Rectal smooth muscle tissue (tissue), 1 donor: ENCODE measurements at regions not wholly inside any gene's neighbourhood (a gene's known extent, or its start where the extent isn't known, plus 50 kb on each side); places are given as distances from the start of the nearest gene placed in this dataset.

Experiments used
- H3K27ac ChIP-seq: one replicate; pipeline ENCODE4 v1.7.0; 2013; ENCODE audit warnings: low read depth, low read length, inconsistent platforms
- H3K27me3 ChIP-seq: one replicate; pipeline ENCODE4 v1.7.0; 2013; ENCODE audit warnings: low read length; ENCODE audit not compliant: control insufficient read depth, insufficient read depth
- H3K36me3 ChIP-seq: one replicate; pipeline ENCODE4 v1.7.0; 2013; ENCODE audit warnings: low read length; ENCODE audit not compliant: control insufficient read depth, insufficient read depth
- H3K4me1 ChIP-seq: one replicate; pipeline ENCODE4 v1.7.0; 2013; ENCODE audit warnings: low read length; ENCODE audit not compliant: control insufficient read depth, insufficient read depth
- H3K4me3 ChIP-seq: one replicate; pipeline ENCODE4 v1.7.0; 2013; ENCODE audit warnings: low read length
- H3K9ac ChIP-seq: one replicate; pipeline ENCODE4 v1.7.0; 2013; ENCODE audit warnings: low read length

- Histone ChIP-seq H3K27ac (no peak overlapping the region), H3K36me3 (no peaks in the 10 kb centered on the region), H3K4me3 (no peak overlapping the region), H3K4me1 (no peaks in the 10 kb centered on the region), H3K27me3 (no peaks in the 10 kb centered on the region), H3K9ac (no peak overlapping the region)
Measured at GRCh38 chr2:173793709-173794565, 171.2 kb downstream of the SP3 start.

GRCh38 chr2:173797586-173798263 is 167.4 kb downstream of the SP3 start:
- no peak overlapping the region for H3K9ac ChIP-seq

DNA sequence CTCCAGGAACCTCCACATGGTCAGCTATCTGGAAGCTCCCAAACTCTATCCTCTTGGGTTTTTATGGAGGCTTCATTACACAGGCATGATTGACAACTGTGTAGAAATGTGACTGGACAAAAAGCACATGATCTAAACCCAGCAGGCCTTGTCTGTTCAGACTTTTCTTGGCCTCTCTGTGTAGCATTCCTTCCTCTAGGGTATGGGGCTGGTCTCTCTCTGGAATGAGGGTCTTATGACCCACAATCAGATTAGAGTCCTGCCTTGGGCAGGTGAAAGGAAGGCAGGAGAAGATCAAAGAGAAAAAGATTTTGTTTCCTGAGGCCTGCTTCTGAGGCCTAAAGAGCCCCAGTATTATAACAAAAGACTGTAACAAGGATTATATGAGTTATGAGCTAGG is 162.7 kb downstream of the SP3 start:
- no peaks in the 10 kb centered on the region for H3K4me1 ChIP-seq
- H3K4me3 ChIP-seq, result no peak overlapping the region
- no peaks in the 10 kb centered on the region for H3K36me3 ChIP-seq
- no peak overlapping the region for H3K27ac ChIP-seq
- no peaks in the 10 kb centered on the region for H3K27me3 ChIP-seq
- H3K9ac ChIP-seq, result no peak overlapping the region

More at GRCh38 chr2:173797586-173798263, 167.4 kb downstream of the SP3 start:
- Histone ChIP-seq H3K36me3 (no peaks in the 10 kb centered on the region), H3K4me3 (no peak overlapping the region), H3K4me1 (no peaks in the 10 kb centered on the region), H3K27ac (no peak overlapping the region), H3K27me3 (no peaks in the 10 kb centered on the region)

DNA sequence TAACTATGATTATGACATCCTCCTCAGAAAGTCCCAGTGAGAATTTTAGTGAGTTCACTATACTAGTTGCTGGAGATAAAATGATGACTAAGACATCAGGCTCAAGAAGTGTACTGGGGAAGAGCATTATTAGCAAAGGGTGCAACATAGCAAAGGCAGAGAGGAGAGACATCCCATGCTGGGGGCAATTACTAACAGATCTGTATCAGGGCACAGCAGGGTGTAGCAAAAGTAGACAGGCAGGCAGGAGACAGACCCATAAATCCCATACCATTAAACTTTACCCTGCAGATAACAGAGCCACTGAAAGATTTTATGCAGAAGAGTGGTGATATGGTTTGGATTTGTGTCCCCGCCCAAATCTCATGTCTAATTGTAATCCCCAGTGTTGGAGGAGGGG is 161.7 kb downstream of the SP3 start:
- no peaks in the 10 kb centered on the region for H3K27me3 ChIP-seq

GRCh38 chr2:173806761-173807160 is 158.4 kb downstream of the SP3 start:
- H3K9ac ChIP-seq, result no peak overlapping the region
- no peak overlapping the region for H3K27ac ChIP-seq
- H3K4me1 ChIP-seq, result no peaks in the 10 kb centered on the region
- no peak overlapping the region for H3K4me3 ChIP-seq
- no peaks in the 10 kb centered on the region for H3K36me3 ChIP-seq
- H3K27me3 ChIP-seq, result no peaks in the 10 kb centered on the region

More for the DNA sequence above, 161.7 kb downstream of the SP3 start:
- Histone ChIP-seq H3K27ac (no peak overlapping the region), H3K4me1 (no peaks in the 10 kb centered on the region), H3K36me3 (no peaks in the 10 kb centered on the region), H3K9ac (no peak overlapping the region), H3K4me3 (no peak overlapping the region)

DNA sequence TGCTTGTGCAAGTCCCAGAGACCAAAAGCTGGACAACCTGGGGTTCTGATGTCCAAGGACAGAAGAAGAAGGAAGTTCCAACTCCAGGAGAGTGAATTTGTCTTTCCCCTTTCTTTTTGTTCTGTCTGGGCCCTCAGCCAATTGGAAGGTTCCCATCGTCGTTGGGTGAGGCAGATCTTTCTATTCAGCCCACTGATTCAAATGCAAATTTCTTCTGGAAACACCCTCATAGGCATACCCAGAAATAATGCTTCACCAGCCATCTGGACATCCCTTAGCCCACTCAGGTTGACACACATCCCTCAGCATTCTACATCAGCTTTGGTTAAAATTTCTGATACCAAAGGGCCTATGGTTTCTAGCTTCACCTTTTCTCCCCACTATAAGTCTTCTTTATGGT is 156.5 kb downstream of the SP3 start:
- Histone ChIP-seq H3K36me3 (no peaks in the 10 kb centered on the region), H3K27ac (no peak overlapping the region), H3K4me1 (no peaks in the 10 kb centered on the region), H3K27me3 (no peaks in the 10 kb centered on the region), H3K9ac (no peak overlapping the region), H3K4me3 (no peak overlapping the region)

- Histone ChIP-seq H3K27ac (no peak overlapping the region), H3K4me1 (no peaks in the 10 kb centered on the region), H3K36me3 (no peaks in the 10 kb centered on the region), H3K9ac (no peak overlapping the region), H3K27me3 (no peaks in the 10 kb centered on the region), H3K4me3 (no peak overlapping the region)
Measured at GRCh38 chr2:173812321-173812720, 152.9 kb downstream of the SP3 start.

DNA sequence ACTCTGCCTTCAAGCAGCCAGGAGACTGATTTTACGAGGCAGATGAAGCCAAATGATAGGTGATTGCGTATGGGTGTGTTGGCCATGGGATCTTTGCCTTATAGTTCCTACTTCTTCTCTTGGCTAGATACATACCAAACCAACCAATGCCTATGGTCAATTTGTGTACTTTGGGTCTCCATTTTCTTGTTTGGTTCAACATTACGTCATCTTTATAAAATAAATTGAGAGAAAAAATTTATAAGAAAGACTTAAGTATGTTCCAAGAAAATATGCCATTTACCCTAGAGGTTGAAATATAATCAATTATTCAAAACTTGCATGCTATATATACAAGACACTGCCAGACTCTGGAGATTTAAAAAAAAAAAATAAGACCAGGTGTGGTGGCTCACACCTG is 150.9 kb downstream of the SP3 start:
- Histone ChIP-seq H3K9ac (no peak overlapping the region), H3K36me3 (no peaks in the 10 kb centered on the region), H3K27ac (no peak overlapping the region), H3K27me3 (no peaks in the 10 kb centered on the region), H3K4me1 (no peaks in the 10 kb centered on the region), H3K4me3 (no peak overlapping the region)

DNA sequence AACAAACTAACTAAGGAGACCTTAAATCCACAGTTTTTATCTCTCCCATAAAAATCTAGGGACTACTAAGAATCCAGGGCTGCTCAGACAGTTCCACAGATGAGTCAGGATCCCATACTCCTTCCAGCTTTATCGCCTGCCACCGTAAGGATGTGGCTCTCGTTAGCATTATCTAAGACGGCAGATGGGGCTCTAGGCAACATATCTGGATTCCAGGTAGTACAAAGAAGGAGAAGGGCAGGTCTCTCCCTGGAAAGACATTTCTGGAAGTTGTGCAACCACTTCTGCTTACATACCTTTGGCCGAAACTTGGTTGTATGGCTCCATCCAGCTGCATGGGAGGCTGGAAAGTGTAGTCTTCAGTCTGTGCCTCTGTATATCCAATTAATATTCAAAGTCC is 149.4 kb downstream of the SP3 start:
- H3K4me3 ChIP-seq, result no peak overlapping the region

GRCh38 chr2:173817582-173817981 is 147.6 kb downstream of the SP3 start:
- no peaks in the 10 kb centered on the region for H3K4me1 ChIP-seq
- no peaks in the 10 kb centered on the region for H3K27me3 ChIP-seq
- no peaks in the 10 kb centered on the region for H3K36me3 ChIP-seq
- H3K9ac ChIP-seq, result no peak overlapping the region
- H3K4me3 ChIP-seq, result no peak overlapping the region
- H3K27ac ChIP-seq, result no peak overlapping the region

More for the DNA sequence above, 149.4 kb downstream of the SP3 start:
- no peak overlapping the region for H3K9ac ChIP-seq
- no peaks in the 10 kb centered on the region for H3K27me3 ChIP-seq
- H3K4me1 ChIP-seq, result no peaks in the 10 kb centered on the region
- no peak overlapping the region for H3K27ac ChIP-seq
- no peaks in the 10 kb centered on the region for H3K36me3 ChIP-seq

DNA sequence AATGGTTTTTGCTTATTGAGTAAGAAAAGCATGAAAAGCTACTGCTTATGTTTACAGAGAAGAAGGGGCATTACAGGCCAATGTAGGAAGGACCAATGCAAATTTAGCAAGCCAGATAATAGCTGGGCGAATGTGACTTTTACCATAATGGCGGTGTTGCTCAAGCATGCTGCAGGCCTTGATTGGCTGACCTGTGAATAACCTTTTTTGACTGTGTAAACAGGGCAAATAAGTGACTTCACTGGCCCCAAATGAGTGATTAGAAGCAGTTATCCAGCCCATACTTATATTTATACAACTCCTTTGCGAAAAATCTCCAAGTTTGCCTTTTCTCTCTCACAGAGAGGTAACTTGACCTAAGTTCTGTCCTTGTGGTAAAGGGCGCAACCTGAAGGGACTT is 146.9 kb downstream of the SP3 start:
- no peaks in the 10 kb centered on the region for H3K4me1 ChIP-seq
- no peak overlapping the region for H3K27ac ChIP-seq
- H3K27me3 ChIP-seq, result no peaks in the 10 kb centered on the region
- H3K4me3 ChIP-seq, result no peak overlapping the region
- no peaks in the 10 kb centered on the region for H3K36me3 ChIP-seq
- H3K9ac ChIP-seq, result no peak overlapping the region

- no peak overlapping the region for H3K4me3 ChIP-seq
- H3K4me1 ChIP-seq, result no peaks in the 10 kb centered on the region
- H3K27ac ChIP-seq, result no peak overlapping the region
- no peaks in the 10 kb centered on the region for H3K36me3 ChIP-seq
- H3K27me3 ChIP-seq, result no peaks in the 10 kb centered on the region
- no peak overlapping the region for H3K9ac ChIP-seq
Measured at GRCh38 chr2:173819852-173820251, 145.3 kb downstream of the SP3 start.

DNA sequence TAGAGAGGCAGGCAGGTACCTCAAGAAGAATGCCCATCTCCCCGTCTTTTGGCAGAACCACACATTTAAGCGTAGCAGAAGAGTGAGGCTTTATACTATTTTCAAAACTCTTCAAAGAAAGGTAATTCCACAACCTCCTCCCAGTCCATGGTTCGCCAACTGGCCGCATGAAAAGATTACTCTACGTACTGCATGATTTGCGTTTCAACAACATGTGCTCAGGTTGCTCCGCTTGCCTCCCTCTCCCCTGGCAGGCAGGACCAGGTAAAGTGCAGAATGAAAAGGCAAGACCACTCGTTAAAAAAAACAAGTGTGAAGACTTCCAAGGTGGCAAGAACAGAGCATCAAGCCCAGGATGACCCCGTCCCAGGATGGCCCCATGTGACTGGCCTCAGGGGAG is 143.7 kb downstream of the SP3 start:
- H3K9ac ChIP-seq, result no peak overlapping the region
- H3K4me3 ChIP-seq, result no peak overlapping the region
- no peak overlapping the region for H3K27ac ChIP-seq
- H3K36me3 ChIP-seq, result no peaks in the 10 kb centered on the region
- no peaks in the 10 kb centered on the region for H3K27me3 ChIP-seq
- H3K4me1 ChIP-seq, result no peaks in the 10 kb centered on the region
